ENCODE measurements at regions not wholly inside any gene's neighbourhood (a gene's known extent, or its start where the extent isn't known, plus 50 kb on each side); places are given as distances from the start of the nearest gene placed in this dataset.

DNA sequence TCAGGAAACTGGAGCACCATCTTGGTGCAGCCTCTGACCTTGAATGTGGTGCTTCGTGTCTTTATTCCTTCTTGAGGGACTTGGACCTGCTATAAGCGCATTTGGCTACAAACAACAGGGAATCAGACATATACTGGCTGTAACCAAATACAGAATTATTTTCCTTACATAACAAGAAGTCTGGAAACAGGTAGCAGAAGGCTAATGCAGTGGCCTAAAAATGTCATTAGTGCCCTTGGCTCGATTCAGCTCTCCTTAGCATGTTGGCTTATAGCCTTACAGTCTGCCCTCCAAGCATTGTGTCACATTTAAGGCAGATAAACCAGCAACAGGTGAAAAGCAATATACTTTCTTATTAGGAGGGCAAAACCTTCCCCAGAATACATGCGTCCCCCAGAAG is 655.4 kb downstream of the XIRP2 start:
- H3K27me3 ChIP-seq (ENCODE audit: insufficient read depth, low read depth, severe bottlenecking) = no peaks in the 10 kb centered on the region
- no peak overlapping the region for H3K4me3 ChIP-seq (ENCODE audit: low read depth, low read length)
- no peaks in the 10 kb centered on the region for H3K9me3 ChIP-seq (ENCODE audit: severe bottlenecking)
- no peak for DNase-seq
- no peaks in the 10 kb centered on the region for H3K36me3 ChIP-seq
- TF ChIP-seq, protein P1, sequence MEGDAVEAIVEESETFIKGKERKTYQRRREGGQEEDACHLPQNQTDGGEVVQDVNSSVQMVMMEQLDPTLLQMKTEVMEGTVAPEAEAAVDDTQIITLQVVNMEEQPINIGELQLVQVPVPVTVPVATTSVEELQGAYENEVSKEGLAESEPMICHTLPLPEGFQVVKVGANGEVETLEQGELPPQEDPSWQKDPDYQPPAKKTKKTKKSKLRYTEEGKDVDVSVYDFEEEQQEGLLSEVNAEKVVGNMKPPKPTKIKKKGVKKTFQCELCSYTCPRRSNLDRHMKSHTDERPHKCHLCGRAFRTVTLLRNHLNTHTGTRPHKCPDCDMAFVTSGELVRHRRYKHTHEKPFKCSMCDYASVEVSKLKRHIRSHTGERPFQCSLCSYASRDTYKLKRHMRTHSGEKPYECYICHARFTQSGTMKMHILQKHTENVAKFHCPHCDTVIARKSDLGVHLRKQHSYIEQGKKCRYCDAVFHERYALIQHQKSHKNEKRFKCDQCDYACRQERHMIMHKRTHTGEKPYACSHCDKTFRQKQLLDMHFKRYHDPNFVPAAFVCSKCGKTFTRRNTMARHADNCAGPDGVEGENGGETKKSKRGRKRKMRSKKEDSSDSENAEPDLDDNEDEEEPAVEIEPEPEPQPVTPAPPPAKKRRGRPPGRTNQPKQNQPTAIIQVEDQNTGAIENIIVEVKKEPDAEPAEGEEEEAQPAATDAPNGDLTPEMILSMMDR (IDR thresholded peaks at IDR 0.05; ENCODE audit: low read depth, low read length) = no peak
- no peak overlapping the region for H3K27ac ChIP-seq

DNA sequence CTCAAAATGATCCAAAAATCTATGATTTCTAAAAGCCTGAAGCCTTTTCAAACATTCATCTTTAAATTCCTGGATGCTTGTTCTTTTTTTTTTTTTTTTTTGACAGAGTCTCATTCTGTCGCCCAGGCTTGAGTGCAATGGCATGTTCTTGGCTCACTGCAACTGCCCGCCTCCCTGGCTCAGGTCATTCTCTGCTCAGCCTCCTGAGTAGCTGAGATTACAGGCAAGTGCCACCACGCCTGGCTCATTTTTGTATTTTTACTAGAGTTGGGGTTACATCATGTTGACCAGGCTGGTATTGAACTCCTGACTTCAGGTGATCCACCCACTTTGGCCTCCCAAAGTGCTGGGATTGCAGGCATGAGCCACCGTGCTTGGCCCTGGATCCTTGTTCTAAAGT is 649.5 kb downstream of the XIRP2 start:
- no peaks in the 10 kb centered on the region for H3K36me3 ChIP-seq
- no peak overlapping the region for H3K4me3 ChIP-seq (ENCODE audit: low read depth, low read length)
- no peak overlapping the region for H3K27ac ChIP-seq
- no peak for DNase-seq
- no peaks in the 10 kb centered on the region for H3K27me3 ChIP-seq (ENCODE audit: insufficient read depth, low read depth, severe bottlenecking)
- H3K9me3 ChIP-seq (ENCODE audit: severe bottlenecking) = no peaks in the 10 kb centered on the region
- TF ChIP-seq, protein P1 (IDR thresholded peaks at IDR 0.05; ENCODE audit: low read depth, low read length) = no peak

DNA sequence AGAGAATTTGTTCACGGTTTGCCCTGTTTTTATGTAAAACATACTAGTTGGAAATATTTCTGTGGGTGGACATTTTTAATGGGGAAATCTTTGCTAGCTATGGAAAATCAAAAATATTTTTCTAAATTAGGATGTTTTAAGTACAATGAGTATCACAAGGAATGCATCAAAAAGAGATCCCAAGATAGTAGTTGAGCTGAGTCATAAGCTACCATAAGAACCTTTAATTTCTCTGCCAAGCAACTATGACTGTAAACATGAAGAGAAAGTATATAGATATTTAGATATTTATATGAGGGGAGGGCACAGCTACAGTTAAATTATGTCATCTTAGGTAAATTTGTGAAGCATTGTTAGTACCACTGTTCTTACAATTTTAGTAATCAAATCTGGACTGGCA is 646.2 kb downstream of the XIRP2 start:
- TF ChIP-seq, protein P1 (IDR thresholded peaks at IDR 0.05; ENCODE audit: low read depth, low read length) = no peak
- no peaks in the 10 kb centered on the region for H3K27me3 ChIP-seq (ENCODE audit: insufficient read depth, low read depth, severe bottlenecking)
- DNase-seq = no peak
- no peak overlapping the region for H3K4me3 ChIP-seq (ENCODE audit: low read depth, low read length)
- H3K9me3 ChIP-seq (ENCODE audit: severe bottlenecking) = no peaks in the 10 kb centered on the region
- no peaks in the 10 kb centered on the region for H3K36me3 ChIP-seq
- H3K27ac ChIP-seq = no peak overlapping the region

DNA sequence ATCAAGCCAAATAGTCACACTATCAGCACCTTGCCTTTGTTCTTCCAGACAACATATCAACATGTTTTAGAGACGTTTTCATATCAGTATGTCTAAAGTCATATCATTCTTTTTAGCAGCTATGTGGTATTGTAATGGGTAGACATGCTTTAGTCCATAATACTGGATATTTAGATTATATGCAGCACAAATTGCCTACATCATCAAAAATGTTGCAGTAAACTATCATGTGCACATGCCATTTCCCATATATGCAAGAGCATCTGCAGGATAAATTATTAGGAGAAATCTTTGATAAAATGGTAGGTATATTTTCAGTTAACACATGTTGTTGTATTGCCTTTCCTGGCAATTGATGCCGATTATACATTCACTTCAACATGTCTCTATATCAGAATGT is 636.5 kb downstream of the XIRP2 start:
- Histone ChIP-seq H3K27ac (no peak overlapping the region), H3K4me3 (ENCODE audit: low read depth, low read length) (no peak overlapping the region), H3K36me3 (no peaks in the 10 kb centered on the region), H3K9me3 (ENCODE audit: severe bottlenecking) (no peaks in the 10 kb centered on the region), H3K27me3 (ENCODE audit: insufficient read depth, low read depth, severe bottlenecking) (no peaks in the 10 kb centered on the region)
- TF ChIP-seq, protein P1 (IDR thresholded peaks at IDR 0.05; ENCODE audit: low read depth, low read length) = no peak
- DNase-seq = no peak

DNA sequence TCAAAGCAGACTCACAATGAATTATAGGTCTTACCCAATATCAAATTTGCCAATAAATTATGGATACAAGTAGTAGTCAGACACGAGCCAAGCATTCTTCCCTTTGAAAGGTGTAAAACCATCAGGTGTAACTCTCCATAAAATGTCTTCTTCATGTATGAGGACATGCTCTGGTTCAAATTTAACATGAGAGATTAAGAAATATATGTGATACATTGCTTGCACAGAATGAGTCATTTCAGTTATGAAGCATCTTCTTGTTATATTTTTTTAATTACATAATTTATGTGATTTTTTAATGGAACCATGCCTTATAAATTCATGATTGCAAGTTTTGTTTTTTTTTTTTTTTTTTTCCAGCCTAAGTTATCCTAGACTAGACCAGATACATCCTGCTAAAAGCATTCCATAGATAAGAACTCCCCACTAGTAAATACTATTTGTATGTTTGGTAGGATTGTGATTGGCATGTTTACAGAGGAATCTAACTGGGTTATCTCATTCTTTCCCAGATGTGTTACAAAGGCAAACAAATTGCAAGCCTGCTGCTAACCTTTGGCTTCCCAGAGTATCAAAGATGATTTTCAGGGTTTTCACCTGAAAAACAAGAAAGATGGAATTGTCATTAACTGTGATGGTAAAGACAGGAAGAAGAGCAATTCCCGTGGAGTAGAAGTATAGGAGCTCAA is 621.9 kb downstream of the XIRP2 start:
- Histone ChIP-seq H3K4me3 (ENCODE audit: low read depth, low read length) (no peak overlapping the region), H3K27ac (no peak overlapping the region)
- no peak for DNase-seq

More for the DNA sequence above, 621.9 kb downstream of the XIRP2 start:
- no peaks in the 10 kb centered on the region for H3K36me3 ChIP-seq
- H3K9me3 ChIP-seq (ENCODE audit: severe bottlenecking) = no peaks in the 10 kb centered on the region
- TF ChIP-seq, protein P1 (IDR thresholded peaks at IDR 0.05; ENCODE audit: low read depth, low read length) = no peak
- no peaks in the 10 kb centered on the region for H3K27me3 ChIP-seq (ENCODE audit: insufficient read depth, low read depth, severe bottlenecking)

Measured in WERI-Rb-1 (cell line).